HG02970 (cell line): ENCODE measurements at regions not wholly inside any gene's neighbourhood (a gene's known extent, or its start where the extent isn't known, plus 50 kb on each side); places are given as distances from the start of the nearest gene placed in this dataset.

Experiments used
- ATAC-seq: cut with Tn5 transposase; IDR thresholded peaks from one replicate; pipeline ENCODE4 v1.9.1; 2021; ENCODE audit warnings: mild to moderate bottlenecking, moderate library complexity, moderate number of reproducible peaks; ENCODE audit not compliant: unreplicated experiment, low FRiP score

- ATAC-seq = no peak
Measured at GRCh38 chr3:30350011-30350410, 256.4 kb upstream of the TGFBR2 start.

- no peak for ATAC-seq
Measured at GRCh38 chr3:30350901-30351300, 255.5 kb upstream of the TGFBR2 start.

GRCh38 chr3:30352410-30353318, 253.7 kb upstream of the TGFBR2 start:
- no peak for ATAC-seq

GRCh38 chr3:30353711-30354467, 252.5 kb upstream of the TGFBR2 start:
- peak; percentile 88 for ATAC-seq

- no peak for ATAC-seq
Measured at GRCh38 chr3:30354513-30354912, 251.9 kb upstream of the TGFBR2 start.

- ATAC-seq = no peak
Measured at GRCh38 chr3:30354972-30355371, 251.4 kb upstream of the TGFBR2 start.

- ATAC-seq = no peak
Measured at GRCh38 chr3:30355622-30356021, 250.8 kb upstream of the TGFBR2 start.

- ATAC-seq = no peak
Measured at GRCh38 chr3:30356866-30357753, 249.3 kb upstream of the TGFBR2 start.

- ATAC-seq = no peak
Measured at GRCh38 chr3:30357897-30358296, 248.5 kb upstream of the TGFBR2 start.

- no peak for ATAC-seq
Measured at GRCh38 chr3:30358871-30359270, 247.5 kb upstream of the TGFBR2 start.

GRCh38 chr3:30368978-30369377, 237.4 kb upstream of the TGFBR2 start:
- no peak for ATAC-seq

- no peak for ATAC-seq
Measured at GRCh38 chr3:30370681-30371271, 235.6 kb upstream of the TGFBR2 start.

- no peak for ATAC-seq
Measured at GRCh38 chr3:30372837-30373236, 233.6 kb upstream of the TGFBR2 start.

- ATAC-seq = no peak
Measured at GRCh38 chr3:30384546-30385072, 221.8 kb upstream of the TGFBR2 start.

- no peak for ATAC-seq
Measured at GRCh38 chr3:30393079-30393478, 213.3 kb upstream of the TGFBR2 start.

GRCh38 chr3:30397030-30397429, 209.4 kb upstream of the TGFBR2 start:
- no peak for ATAC-seq

- ATAC-seq = no peak
Measured at GRCh38 chr3:30399394-30400181, 206.8 kb upstream of the TGFBR2 start.

GRCh38 chr3:30400926-30401325, 205.5 kb upstream of the TGFBR2 start:
- ATAC-seq = no peak

GRCh38 chr3:30401971-30402370, 204.4 kb upstream of the TGFBR2 start:
- ATAC-seq = no peak
